Neural progenitor cell (in vitro differentiated cells): ENCODE measurements at regions not wholly inside any gene's neighbourhood (a gene's known extent, or its start where the extent isn't known, plus 50 kb on each side); places are given as distances from the start of the nearest gene placed in this dataset.

Source experiments
- DNase-seq: peaks from one replicate; pipeline ENCODE4 v3.0.0-alpha.2; 2016; ENCODE audit warnings: low spot score
- H2AFZ ChIP-seq: fragments of 200-600 bp; sonication (generic); replicated peaks from 2 replicates; pipeline ENCODE4 v1.6.1; 2016; ENCODE audit warnings: antibody characterized with exemption
- H3F3A ChIP-seq: fragments of 200-600 bp; sonication (generic); 2 replicates; pipeline ENCODE4 v1.6.1; 2016; ENCODE audit warnings: antibody characterized with exemption, low read depth
- H3K27ac ChIP-seq: fragments of 200-600 bp; sonication (generic); 2 replicates; pipeline ENCODE4 v1.5.1; 2016; ENCODE audit warnings: mild to moderate bottlenecking
- H3K27me3 ChIP-seq: fragments of 200-600 bp; sonication (generic); 2 replicates; pipeline ENCODE4 v1.6.1; 2016; ENCODE audit warnings: mild to moderate bottlenecking, moderate library complexity
- H3K36me3 ChIP-seq: fragments of 200-600 bp; sonication (generic); 2 replicates; pipeline ENCODE4 v1.5.1; 2016
- H3K4me1 ChIP-seq: fragments of 200-600 bp; sonication (generic); 2 replicates; pipeline ENCODE4 v1.6.1; 2016; ENCODE audit warnings: mixed run types
- H3K4me2 ChIP-seq: fragments of 200-600 bp; sonication (generic); 2 replicates; pipeline ENCODE4 v1.6.1; 2016
- H3K4me3 ChIP-seq: fragments of 200-600 bp; sonication (generic); 2 replicates; pipeline ENCODE4 v1.5.1; 2016
- H3K79me2 ChIP-seq: fragments of 200-600 bp; sonication (generic); 2 replicates; pipeline ENCODE4 v1.6.1; 2016; ENCODE audit warnings: low read depth
- H3K9ac ChIP-seq: fragments of 200-600 bp; sonication (generic); 2 replicates; pipeline ENCODE4 v1.6.1; 2016
- H3K9me3 ChIP-seq: fragments of 200-600 bp; sonication (generic); 2 replicates; pipeline ENCODE4 v1.5.1; 2016; ENCODE audit warnings: low read depth
- H4K20me1 ChIP-seq: fragments of 200-600 bp; sonication (generic); 2 replicates; pipeline ENCODE4 v1.6.1; 2016; ENCODE audit warnings: low read depth
- H3K27ac Mint-ChIP-seq: 3 replicates; pipeline ENCODE4 v1.8.0; 2021; ENCODE audit warnings: mixed read lengths
- H3K27me3 Mint-ChIP-seq: 2 replicates; pipeline ENCODE4 v1.8.0; 2022; ENCODE audit warnings: low read depth, mild to moderate bottlenecking, inconsistent platforms, moderate library complexity, mixed read lengths; ENCODE audit not compliant: insufficient read depth
- H3K36me3 Mint-ChIP-seq: 3 replicates; pipeline ENCODE4 v1.8.0; 2021; ENCODE audit warnings: mixed read lengths
- H3K4me1 Mint-ChIP-seq: 3 replicates; pipeline ENCODE4 v1.8.0; 2021; ENCODE audit warnings: mixed read lengths
- H3K4me3 Mint-ChIP-seq: 3 replicates; pipeline ENCODE4 v1.8.0; 2021; ENCODE audit warnings: mild to moderate bottlenecking, moderate library complexity, mixed read lengths
- H3K9me3 Mint-ChIP-seq: 3 replicates; pipeline ENCODE4 v1.8.0; 2020; ENCODE audit warnings: mixed read lengths
- EZH2 ChIP-seq: fragments of 200-600 bp; sonication (generic); IDR thresholded peaks from 2 replicates; pipeline ENCODE4 v1.6.1; 2017; ENCODE audit warnings: antibody characterized with exemption, mild to moderate bottlenecking, moderate library complexity
- EZH2phosphoT487 ChIP-seq: fragments of 200-600 bp; sonication (generic); IDR thresholded peaks from 2 replicates; pipeline ENCODE4 v1.6.1; 2017; ENCODE audit warnings: antibody characterized with exemption
- TF ChIP-seq, protein P1 (sequence below): fragments of 200-600 bp; sonication (generic); IDR thresholded peaks from 2 replicates; pipeline ENCODE4 v1.5.1; 2017; ENCODE audit warnings: antibody characterized with exemption, mild to moderate bottlenecking

DNA sequence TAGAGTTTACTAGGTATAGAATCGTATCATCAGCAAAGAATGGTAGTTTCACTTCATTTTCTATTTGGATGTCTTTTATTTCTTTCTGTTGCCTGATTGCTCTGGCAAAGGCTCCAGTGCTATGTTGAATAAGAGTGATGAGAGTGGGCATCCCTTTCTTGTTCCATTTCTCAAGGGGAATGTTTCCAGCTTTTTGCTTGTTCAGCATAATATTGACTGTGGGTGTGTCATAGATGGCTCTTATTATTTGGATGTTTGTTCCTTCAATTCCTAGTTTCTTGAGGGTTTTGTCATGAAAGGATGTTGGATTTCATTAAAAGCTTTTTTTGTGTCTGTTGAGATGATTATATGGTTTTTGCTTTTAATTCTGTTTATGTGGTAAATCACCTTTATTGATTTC, 1114.5 kb downstream of the RAPGEF2 start:
- Mint-ChIP-seq H3K27ac (no peak overlapping the region), H3K36me3 (peaks cover 3% of the 10 kb centered on the region), H3K4me1 (peaks cover 4% of the 10 kb centered on the region), H3K4me3 (no peak overlapping the region), H3K27me3 (no peaks in the 10 kb centered on the region), H3K9me3 (peaks cover 14% of the 10 kb centered on the region)
- Histone ChIP-seq H3K4me3 (no peak overlapping the region), H3K27me3 (no peaks in the 10 kb centered on the region), H3K79me2 (no peaks in the 10 kb centered on the region), H3K27ac (no peak overlapping the region), H3K4me2 (no peak overlapping the region), H2AFZ (no peak overlapping the region), H3K9ac (no peak overlapping the region), H3K9me3 (no peaks in the 10 kb centered on the region), H3F3A (no peaks in the 10 kb centered on the region), H3K4me1 (no peaks in the 10 kb centered on the region), H3K36me3 (no peaks in the 10 kb centered on the region), H4K20me1 (no peaks in the 10 kb centered on the region)
- DNase-seq: no peak
- TF ChIP-seq, protein P1, sequence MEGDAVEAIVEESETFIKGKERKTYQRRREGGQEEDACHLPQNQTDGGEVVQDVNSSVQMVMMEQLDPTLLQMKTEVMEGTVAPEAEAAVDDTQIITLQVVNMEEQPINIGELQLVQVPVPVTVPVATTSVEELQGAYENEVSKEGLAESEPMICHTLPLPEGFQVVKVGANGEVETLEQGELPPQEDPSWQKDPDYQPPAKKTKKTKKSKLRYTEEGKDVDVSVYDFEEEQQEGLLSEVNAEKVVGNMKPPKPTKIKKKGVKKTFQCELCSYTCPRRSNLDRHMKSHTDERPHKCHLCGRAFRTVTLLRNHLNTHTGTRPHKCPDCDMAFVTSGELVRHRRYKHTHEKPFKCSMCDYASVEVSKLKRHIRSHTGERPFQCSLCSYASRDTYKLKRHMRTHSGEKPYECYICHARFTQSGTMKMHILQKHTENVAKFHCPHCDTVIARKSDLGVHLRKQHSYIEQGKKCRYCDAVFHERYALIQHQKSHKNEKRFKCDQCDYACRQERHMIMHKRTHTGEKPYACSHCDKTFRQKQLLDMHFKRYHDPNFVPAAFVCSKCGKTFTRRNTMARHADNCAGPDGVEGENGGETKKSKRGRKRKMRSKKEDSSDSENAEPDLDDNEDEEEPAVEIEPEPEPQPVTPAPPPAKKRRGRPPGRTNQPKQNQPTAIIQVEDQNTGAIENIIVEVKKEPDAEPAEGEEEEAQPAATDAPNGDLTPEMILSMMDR: no peak
- TF ChIP-seq EZH2: no peak
- no peak for TF ChIP-seq EZH2phosphoT487

GRCh38 chr4:160224049-160224448, 1121.2 kb downstream of the RAPGEF2 start:
- H3K9me3 Mint-ChIP-seq: no peaks in the 10 kb centered on the region
- peaks cover 4% of the 10 kb centered on the region for H3K4me1 Mint-ChIP-seq
- peaks cover 3% of the 10 kb centered on the region for H3K36me3 Mint-ChIP-seq
- Histone ChIP-seq H3F3A (no peaks in the 10 kb centered on the region), H2AFZ (no peak overlapping the region), H3K4me3 (no peak overlapping the region), H3K9me3 (no peaks in the 10 kb centered on the region), H3K27ac (no peak overlapping the region), H3K79me2 (no peaks in the 10 kb centered on the region), H3K9ac (no peak overlapping the region), H3K36me3 (no peaks in the 10 kb centered on the region), H4K20me1 (no peaks in the 10 kb centered on the region), H3K27me3 (no peaks in the 10 kb centered on the region), H3K4me2 (no peak overlapping the region), H3K4me1 (no peaks in the 10 kb centered on the region)
- H3K27me3 Mint-ChIP-seq: no peaks in the 10 kb centered on the region
- TF ChIP-seq EZH2: no peak
- no peak for TF ChIP-seq EZH2phosphoT487
- TF ChIP-seq, protein P1: no peak
- H3K27ac Mint-ChIP-seq: no peak overlapping the region
- DNase-seq: no peak
- H3K4me3 Mint-ChIP-seq: no peak overlapping the region

GRCh38 chr4:160233141-160233540, 1130.3 kb downstream of the RAPGEF2 start:
- Histone ChIP-seq H3K27me3 (no peaks in the 10 kb centered on the region), H3K36me3 (no peaks in the 10 kb centered on the region), H3F3A (no peaks in the 10 kb centered on the region), H3K4me2 (no peak overlapping the region), H2AFZ (peak overlapping the region; percentile 31), H3K4me1 (no peaks in the 10 kb centered on the region), H3K4me3 (no peak overlapping the region), H3K27ac (no peak overlapping the region), H3K79me2 (no peaks in the 10 kb centered on the region), H4K20me1 (no peaks in the 10 kb centered on the region), H3K9ac (no peak overlapping the region), H3K9me3 (no peaks in the 10 kb centered on the region)
- Mint-ChIP-seq H3K27me3 (no peaks in the 10 kb centered on the region), H3K4me3 (no peak overlapping the region), H3K36me3 (no peaks in the 10 kb centered on the region), H3K9me3 (no peaks in the 10 kb centered on the region), H3K27ac (peak overlapping the region; percentile 35), H3K4me1 (peaks cover 7% of the 10 kb centered on the region)
- no peak for TF ChIP-seq EZH2
- TF ChIP-seq EZH2phosphoT487: no peak
- TF ChIP-seq, protein P1: no peak
- peak; percentile 10 for DNase-seq
